Esophagus muscularis mucosa (tissue), 4 donors: ENCODE measurements at regions not wholly inside any gene's neighbourhood (a gene's known extent, or its start where the extent isn't known, plus 50 kb on each side); places are given as distances from the start of the nearest gene placed in this dataset.
"Not testable (repeated sequence)": the region's sequence is repeated elsewhere in the genome, so short reads cannot be mapped to it uniquely, and the experiment has no call there.

Source experiments
- DNase-seq: peaks from one replicate; pipeline ENCODE4 v3.0.0-alpha.2; 2017; ENCODE audit errors: extremely low spot score
- H3K27ac ChIP-seq, 4 donors: fragments of 200-600 bp; sonication (generic); replicated peaks in 1 of 4; 1 replicate in 3 of 4; 2 replicates in 1 of 4; pipeline ENCODE4 v1.5.1; 2016 to 2019; ENCODE audit warnings: mild to moderate bottlenecking in 1 of 4
- H3K27me3 ChIP-seq, 4 donors: fragments of 200-600 bp; sonication (generic); one replicate each; pipeline versions ENCODE4 v1.5.1 to v1.6.0; 2016 to 2019
- H3K36me3 ChIP-seq, 4 donors: fragments of 200-600 bp; sonication (generic); one replicate each; pipeline ENCODE4 v1.5.1; 2016 to 2019
- H3K4me1 ChIP-seq, 4 donors: fragments of 200-600 bp; sonication (generic); one replicate each; pipeline ENCODE4 v1.5.1; 2016 to 2019
- H3K4me3 ChIP-seq, 4 donors: fragments of 200-600 bp; sonication (generic); 1 replicate in 2 of 4; 2 replicates in 2 of 4; pipeline ENCODE4 v1.5.1; 2016 to 2019; ENCODE audit warnings: mild to moderate bottlenecking in 4 of 4, moderate library complexity in 1 of 4
- H3K9me3 ChIP-seq, 4 donors: fragments of 200-600 bp; sonication (generic); 1 replicate in 3 of 4; 2 replicates in 1 of 4; pipeline ENCODE4 v1.5.1; 2016 to 2019
- EP300 ChIP-seq: sonication (generic); formaldehyde crosslinking; IDR thresholded peaks from one replicate; pipeline ENCODE4 v1.6.1; 2017; ENCODE audit warnings: antibody characterized with exemption
- POLR2A ChIP-seq: fragments of 450-650 bp; IDR thresholded peaks from one replicate; pipeline ENCODE4 v1.6.1; 2017; ENCODE audit warnings: antibody characterized with exemption, moderate library complexity, mild to moderate bottlenecking, low read depth
- POLR2AphosphoS5 ChIP-seq, 2 donors: sonication (generic); formaldehyde crosslinking; IDR thresholded peaks; one replicate each; pipeline ENCODE4 v1.6.1; 2017; ENCODE audit warnings: antibody characterized with exemption in 2 of 2
- WGBS: methylation state at CpG from one replicate; pipeline ENCODE4 v1.1.5; 2018; 5-methylcytosine and 5-hydroxymethylcytosine counted together
- intact Hi-C: fragments of 100-400 bp; cut with DNase I; formaldehyde crosslinking; loops from one replicate; pipeline ENCODE4 v1.15.1; 2023
- TF ChIP-seq, protein P1 (sequence below), 3 experiments: fragments of 200-600 bp in 2 of 3; fragments of 450-650 bp in 1 of 3; sonication (generic) in 2 of 3; IDR thresholded peaks; one replicate each; pipeline ENCODE4 v1.5.1; 2017 to 2019; ENCODE audit warnings: antibody characterized with exemption in 3 of 3, mild to moderate bottlenecking in 2 of 3, moderate library complexity in 1 of 3

DNA sequence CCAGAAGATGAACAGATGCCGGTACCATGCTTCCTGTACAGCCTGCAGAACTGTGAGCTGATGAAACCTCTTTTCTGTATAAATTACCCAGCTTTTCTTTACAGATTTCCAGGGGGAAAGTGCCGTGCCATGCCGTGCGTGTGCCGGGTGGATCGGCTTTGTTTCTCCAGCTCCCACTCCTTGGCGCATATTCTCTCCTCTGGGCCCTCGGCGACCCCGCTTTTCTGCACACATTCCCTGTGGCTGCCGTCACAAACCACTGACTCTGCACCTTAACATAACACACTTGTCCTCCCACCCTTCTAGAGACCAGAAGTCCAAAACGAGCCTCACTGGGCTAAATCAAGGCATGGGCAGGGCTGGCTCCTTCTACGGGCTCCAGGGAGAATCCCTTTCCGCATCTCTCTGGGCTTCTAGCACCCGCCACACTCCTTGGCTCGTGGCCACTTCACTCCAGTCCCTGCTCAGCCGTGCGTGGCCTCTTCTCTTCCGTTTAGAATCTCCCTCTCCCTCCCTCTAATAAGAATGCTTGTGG lies 164.9 kb downstream of the C16orf95 start:
- TF ChIP-seq POLR2AphosphoS5 (IDR thresholded peaks at IDR 0.05) (no peak), POLR2A (no peak)
- intact Hi-C loops = no loop called here
- 88% methylated on average over 19 of the region's 19 CpGs for WGBS

DNA sequence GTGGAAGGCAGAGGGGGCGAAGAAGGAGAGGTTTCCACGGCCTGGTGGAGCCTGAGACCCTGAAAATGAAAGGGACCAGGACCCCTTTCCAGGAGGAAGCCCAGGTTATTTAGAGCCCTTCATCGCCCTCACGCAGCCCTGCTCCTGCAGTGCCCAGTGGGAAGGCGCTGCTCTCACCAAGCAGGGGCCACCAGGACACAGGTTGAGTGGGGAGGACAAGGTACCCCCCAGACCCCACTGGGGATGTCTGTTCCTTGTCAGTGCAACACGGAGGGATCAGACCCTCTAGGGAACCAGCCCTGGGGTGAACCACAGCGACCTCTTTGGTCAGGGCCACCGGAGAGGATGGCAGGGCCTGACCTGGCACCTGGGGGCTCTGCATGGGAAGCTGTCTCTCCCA lies 163.9 kb downstream of the C16orf95 start:
- Histone ChIP-seq H3K9me3 (peaks cover 0 to 12% (median 7%) of the 10 kb centered on the region in 4 donors), H3K4me3 (no peak overlapping the region), H3K27ac (no peak overlapping the region), H3K36me3 (no peaks in the 10 kb centered on the region), H3K27me3 (peaks cover 0 to 48% (median 0%) of the 10 kb centered on the region in 4 donors), H3K4me1 (no peaks in the 10 kb centered on the region)
- intact Hi-C loops = no loop called here
- TF ChIP-seq POLR2AphosphoS5 (IDR thresholded peaks at IDR 0.05) (no peak), EP300 (no peak), POLR2A (no peak)
- TF ChIP-seq, protein P1, sequence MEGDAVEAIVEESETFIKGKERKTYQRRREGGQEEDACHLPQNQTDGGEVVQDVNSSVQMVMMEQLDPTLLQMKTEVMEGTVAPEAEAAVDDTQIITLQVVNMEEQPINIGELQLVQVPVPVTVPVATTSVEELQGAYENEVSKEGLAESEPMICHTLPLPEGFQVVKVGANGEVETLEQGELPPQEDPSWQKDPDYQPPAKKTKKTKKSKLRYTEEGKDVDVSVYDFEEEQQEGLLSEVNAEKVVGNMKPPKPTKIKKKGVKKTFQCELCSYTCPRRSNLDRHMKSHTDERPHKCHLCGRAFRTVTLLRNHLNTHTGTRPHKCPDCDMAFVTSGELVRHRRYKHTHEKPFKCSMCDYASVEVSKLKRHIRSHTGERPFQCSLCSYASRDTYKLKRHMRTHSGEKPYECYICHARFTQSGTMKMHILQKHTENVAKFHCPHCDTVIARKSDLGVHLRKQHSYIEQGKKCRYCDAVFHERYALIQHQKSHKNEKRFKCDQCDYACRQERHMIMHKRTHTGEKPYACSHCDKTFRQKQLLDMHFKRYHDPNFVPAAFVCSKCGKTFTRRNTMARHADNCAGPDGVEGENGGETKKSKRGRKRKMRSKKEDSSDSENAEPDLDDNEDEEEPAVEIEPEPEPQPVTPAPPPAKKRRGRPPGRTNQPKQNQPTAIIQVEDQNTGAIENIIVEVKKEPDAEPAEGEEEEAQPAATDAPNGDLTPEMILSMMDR (IDR thresholded peaks at IDR 0.05) = no peak
- WGBS = 93% methylated on average over 7 of the region's 8 CpGs
- DNase-seq = no peak

More for the DNA sequence above, 164.9 kb downstream of the C16orf95 start:
- H3K4me3 ChIP-seq = no peak overlapping the region
- H3K36me3 ChIP-seq = no peaks in the 10 kb centered on the region
- no peak overlapping the region for H3K27ac ChIP-seq
- peaks cover 0 to 46% (median 0%) of the 10 kb centered on the region in 4 donors for H3K27me3 ChIP-seq
- no peak for DNase-seq
- H3K9me3 ChIP-seq = peaks cover 0 to 12% (median 7%) of the 10 kb centered on the region in 4 donors
- no peaks in the 10 kb centered on the region for H3K4me1 ChIP-seq

DNA sequence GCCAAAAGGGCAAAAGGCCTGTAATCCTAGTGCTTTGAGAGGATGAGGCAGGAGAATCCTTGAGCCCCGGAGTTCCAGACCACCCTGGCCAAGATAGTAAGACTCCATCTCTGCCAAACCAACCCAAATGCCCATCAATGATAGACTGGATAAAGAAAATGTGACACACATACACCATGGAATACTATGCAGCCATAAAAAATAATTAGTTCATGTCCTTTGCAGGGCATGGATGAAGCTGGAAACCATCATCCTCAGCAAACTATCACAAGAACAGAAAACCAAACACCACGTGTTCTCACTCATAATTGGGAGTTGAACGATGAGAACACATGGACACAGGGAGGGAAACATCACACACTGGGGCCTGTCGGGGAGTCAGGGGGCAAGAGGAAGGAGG lies 161.9 kb downstream of the C16orf95 start:
- H3K4me1 ChIP-seq, H3K27ac ChIP-seq, DNase-seq, H3K9me3 ChIP-seq, H3K36me3 ChIP-seq, H3K4me3 ChIP-seq, intact Hi-C loops: not testable (repeated sequence)
- WGBS = 93% methylated on average over 4 of the region's 4 CpGs
- peaks cover 0 to 63% (median 0%) of the 10 kb centered on the region in 4 donors for H3K27me3 ChIP-seq

DNA sequence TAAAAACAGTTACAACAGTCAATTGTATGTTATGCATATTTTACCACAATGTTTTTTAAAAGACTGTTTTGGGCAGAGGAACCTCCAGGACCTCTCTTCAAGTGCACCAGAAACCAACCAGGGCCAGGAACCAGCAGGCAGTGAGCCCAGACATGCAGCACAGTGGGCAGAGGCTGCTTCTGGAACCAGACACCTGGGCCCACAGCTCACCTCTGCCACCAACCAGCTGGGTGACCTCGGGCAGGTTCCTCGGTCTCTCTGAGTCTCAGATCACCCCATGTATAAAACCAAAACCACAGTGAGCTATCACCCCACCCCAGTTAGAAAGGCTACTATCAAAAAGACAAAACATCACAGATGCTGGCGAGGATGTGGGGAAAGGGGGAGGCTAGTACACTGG lies 161.0 kb downstream of the C16orf95 start:
- TF ChIP-seq POLR2A (no peak), EP300 (no peak), POLR2AphosphoS5 (IDR thresholded peaks at IDR 0.05) (no peak)
- TF ChIP-seq, protein P1 (IDR thresholded peaks at IDR 0.05) = no peak

DNA sequence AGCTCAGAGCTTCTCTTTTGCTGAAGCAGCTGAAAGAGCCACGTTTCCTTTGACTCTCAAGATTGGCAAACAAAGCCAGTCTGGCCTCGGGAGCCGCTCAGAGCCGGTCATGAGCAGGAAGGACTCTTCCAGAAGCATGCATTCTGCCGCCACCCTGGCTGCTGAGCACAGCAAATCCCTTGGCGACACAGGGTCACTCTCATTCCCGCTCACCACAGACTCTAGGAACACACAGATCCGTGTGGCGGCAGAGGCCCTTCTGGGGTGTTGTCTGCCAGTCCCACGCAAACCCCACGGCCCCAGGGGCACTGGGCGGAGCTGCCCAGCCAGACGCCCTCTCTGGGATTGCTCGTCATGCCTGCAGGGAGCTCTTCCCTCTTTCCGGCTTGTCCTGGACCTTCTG lies 157.0 kb downstream of the C16orf95 start:
- no peaks in the 10 kb centered on the region for H3K4me1 ChIP-seq
- TF ChIP-seq POLR2A (no peak), POLR2AphosphoS5 (IDR thresholded peaks at IDR 0.05) (no peak), EP300 (no peak)
- TF ChIP-seq, protein P1 (IDR thresholded peaks at IDR 0.05) = no peak
- no peaks in the 10 kb centered on the region for H3K9me3 ChIP-seq
- WGBS = 49% methylated on average over 14 of the region's 15 CpGs
- intact Hi-C loops = no loop called here
- H3K4me3 ChIP-seq = no peak overlapping the region
- peaks cover 0 to 52% (median 0%) of the 10 kb centered on the region in 4 donors for H3K27me3 ChIP-seq
- DNase-seq = no peak
- H3K36me3 ChIP-seq = no peaks in the 10 kb centered on the region
- H3K27ac ChIP-seq = no peak overlapping the region

More for the DNA sequence above, 161.0 kb downstream of the C16orf95 start:
- Histone ChIP-seq H3K9me3 (no peaks in the 10 kb centered on the region), H3K27me3 (peaks cover 0 to 67% (median 0%) of the 10 kb centered on the region in 4 donors), H3K4me1 (no peaks in the 10 kb centered on the region), H3K4me3 (no peak overlapping the region), H3K36me3 (no peaks in the 10 kb centered on the region), H3K27ac (no peak overlapping the region)
- DNase-seq = no peak
- WGBS = 96% methylated on average over 3 of the region's 3 CpGs
- intact Hi-C loops = no loop called here
